HepG2 (cell line): ENCODE measurements at regions not wholly inside any gene's neighbourhood (a gene's known extent, or its start where the extent isn't known, plus 50 kb on each side); places are given as distances from the start of the nearest gene placed in this dataset.

ENCODE experiments used
- ATF2 ChIP-seq: sonication (generic); formaldehyde crosslinking; IDR thresholded peaks from 2 replicates; pipeline ENCODE4 v1.4.0; 2020; ENCODE audit warnings: missing genetic modification reagents
- ATRX ChIP-seq: sonication (generic); formaldehyde crosslinking; IDR thresholded peaks from 2 replicates; pipeline ENCODE4 v1.4.0; 2020; ENCODE audit warnings: missing genetic modification reagents, borderline replicate concordance
- HES4 ChIP-seq: sonication (generic); formaldehyde crosslinking; IDR thresholded peaks from 2 replicates; pipeline ENCODE4 v1.9.0; 2021; ENCODE audit warnings: mild to moderate bottlenecking, missing genetic modification reagents, borderline replicate concordance
- HOXA9 ChIP-seq: sonication (generic); formaldehyde crosslinking; IDR thresholded peaks from 2 replicates; pipeline ENCODE4 v1.8.1; 2022; ENCODE audit warnings: missing genetic modification reagents, mild to moderate bottlenecking, moderate library complexity, borderline replicate concordance
- IKZF1 ChIP-seq: fragments of 450-650 bp; IDR thresholded peaks from 2 replicates; pipeline ENCODE4 v1.7.1; 2016
- JDP2 ChIP-seq: sonication (generic); formaldehyde crosslinking; IDR thresholded peaks from 2 replicates; pipeline ENCODE4 v1.8.1; 2022; ENCODE audit warnings: missing genetic modification reagents, borderline replicate concordance
- MED1 ChIP-seq: sonication (generic); formaldehyde crosslinking; IDR thresholded peaks from 2 replicates; pipeline ENCODE4 v1.4.0; 2020; ENCODE audit warnings: missing genetic modification reagents
- NCOR1 ChIP-seq: fragments of 200-600 bp; sonication (generic); IDR thresholded peaks from 2 replicates; pipeline ENCODE4 v1.7.0; 2017; ENCODE audit warnings: antibody characterized with exemption, low read length, borderline replicate concordance
- NFATC3 ChIP-seq: sonication (generic); formaldehyde crosslinking; IDR thresholded peaks from 2 replicates; pipeline ENCODE4 v1.5.1; 2020; ENCODE audit warnings: mild to moderate bottlenecking, missing genetic modification reagents
- NFIC ChIP-seq: IDR thresholded peaks from 2 replicates; pipeline ENCODE4 v1.6.1; 2012; ENCODE audit warnings: mild to moderate bottlenecking, low read length, inconsistent platforms
- ONECUT2 ChIP-seq: sonication (generic); formaldehyde crosslinking; IDR thresholded peaks from 2 replicates; pipeline ENCODE4 v1.4.0; 2020; ENCODE audit warnings: missing genetic modification reagents
- PHF21A ChIP-seq: sonication (generic); formaldehyde crosslinking; IDR thresholded peaks from 2 replicates; pipeline ENCODE4 v1.5.0; 2020; ENCODE audit warnings: mild to moderate bottlenecking, missing genetic modification reagents
- SALL1 ChIP-seq: sonication (generic); formaldehyde crosslinking; IDR thresholded peaks from 2 replicates; pipeline ENCODE4 v1.8.0; 2022; ENCODE audit warnings: mild to moderate bottlenecking, missing genetic modification reagents
- SAP130 ChIP-seq: IDR thresholded peaks from 2 replicates; pipeline ENCODE4 v1.6.1; 2016; ENCODE audit warnings: low read depth
- SMAD3 ChIP-seq: sonication (generic); formaldehyde crosslinking; IDR thresholded peaks from 2 replicates; pipeline ENCODE4 v1.4.0; 2020; ENCODE audit warnings: missing genetic modification reagents
- SNAPC5 ChIP-seq: sonication (generic); formaldehyde crosslinking; IDR thresholded peaks from 2 replicates; pipeline ENCODE4 v1.8.1; 2023; ENCODE audit warnings: mild to moderate bottlenecking, missing genetic modification reagents, borderline replicate concordance
- SOX6 ChIP-seq, 2 experiments: fragments of 450-650 bp in 1 of 2; sonication (generic) in 1 of 2; formaldehyde crosslinking in 1 of 2; IDR thresholded peaks; 2 replicates each; pipeline versions ENCODE4 v1.4.0 to v1.6.1; 2017 to 2020; ENCODE audit warnings: antibody characterized with exemption in 1 of 2, mild to moderate bottlenecking in 1 of 2, missing genetic modification reagents in 1 of 2
- STAT5B ChIP-seq: sonication (generic); formaldehyde crosslinking; IDR thresholded peaks from 2 replicates; pipeline ENCODE4 v1.4.0; 2020; ENCODE audit warnings: missing genetic modification reagents
- TEAD3 ChIP-seq: optimal IDR thresholded peaks from 2 replicates; pipeline ENCODE3; 2016; ENCODE audit warnings: borderline replicate concordance
- ZBTB42 ChIP-seq: sonication (generic); formaldehyde crosslinking; IDR thresholded peaks from 2 replicates; pipeline ENCODE4 v1.5.0; 2020; ENCODE audit warnings: mild to moderate bottlenecking, missing genetic modification reagents
- ZNF20 ChIP-seq: sonication (generic); formaldehyde crosslinking; IDR thresholded peaks from 2 replicates; pipeline ENCODE4 v1.4.0; 2020; ENCODE audit warnings: mild to moderate bottlenecking, moderate library complexity, missing genetic modification reagents
- ZNF296 ChIP-seq: sonication (generic); formaldehyde crosslinking; conservative IDR thresholded peaks from 2 replicates; pipeline ENCODE4 v1.5.0; 2020; ENCODE audit warnings: mild to moderate bottlenecking, missing genetic modification reagents
- ZNF337 ChIP-seq: sonication (generic); formaldehyde crosslinking; IDR thresholded peaks from 2 replicates; pipeline ENCODE4 v1.5.1; 2020; ENCODE audit warnings: missing genetic modification reagents, low read depth, mild to moderate bottlenecking, borderline replicate concordance
- ZNF33B ChIP-seq: sonication (generic); formaldehyde crosslinking; IDR thresholded peaks from 2 replicates; pipeline ENCODE4 v1.5.1; 2020; ENCODE audit warnings: mild to moderate bottlenecking, missing genetic modification reagents
- ZNF547 ChIP-seq: sonication (generic); formaldehyde crosslinking; IDR thresholded peaks from 2 replicates; pipeline ENCODE4 v1.5.1; 2020; ENCODE audit warnings: mild to moderate bottlenecking, missing genetic modification reagents
- ZNF569 ChIP-seq: sonication (generic); formaldehyde crosslinking; IDR thresholded peaks from 2 replicates; pipeline ENCODE4 v1.5.0; 2020; ENCODE audit warnings: mild to moderate bottlenecking, missing genetic modification reagents, moderate library complexity, borderline replicate concordance
- TF ChIP-seq, protein P1 (sequence below): sonication (generic); formaldehyde crosslinking; IDR thresholded peaks from 2 replicates; pipeline ENCODE4 v1.8.1; 2022; ENCODE audit warnings: low read depth, mild to moderate bottlenecking, missing genetic modification reagents
- TF ChIP-seq, protein P2 (sequence below): sonication (generic); formaldehyde crosslinking; IDR thresholded peaks from 2 replicates; pipeline ENCODE4 v1.8.0; 2022; ENCODE audit warnings: mild to moderate bottlenecking, missing genetic modification reagents

DNA sequence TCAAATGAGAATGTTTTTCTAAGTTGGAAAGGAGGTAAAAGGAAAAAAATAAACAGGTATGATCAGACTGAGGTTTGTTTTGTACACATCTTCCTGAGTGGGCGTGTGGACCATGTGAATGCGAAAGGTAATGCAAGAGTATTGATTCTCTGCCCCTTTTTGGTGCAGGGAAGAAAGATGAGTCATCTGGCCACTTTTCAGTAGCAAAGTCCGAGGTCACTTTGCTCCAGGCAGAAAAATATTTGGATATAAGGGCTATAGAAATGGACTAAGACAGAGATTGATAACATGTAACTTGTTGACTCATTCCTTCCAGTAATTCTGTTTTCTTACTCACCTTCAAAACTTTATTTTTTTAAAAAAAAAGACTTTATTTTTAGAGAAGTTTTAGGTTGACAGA is 130.5 kb downstream of the DSEL start (continued):
- TF ChIP-seq JDP2 (CRISPR knock-in tag) (no peak), NCOR1 (peak; percentile 19; the same call in 1 of the 2 replicates), SALL1 (peak; percentile 69; the same call in 1 of the 2 replicates), ZNF547 (CRISPR knock-in tag) (no peak), ATF2 (peak; percentile 28; the same call in 1 of the 2 replicates), ZNF20 (CRISPR knock-in tag) (no peak), ZNF569 (CRISPR knock-in tag) (no peak), MED1 (CRISPR knock-in tag) (peak; percentile 49; the same call in 1 of the 2 replicates), ATRX (CRISPR knock-in tag) (no peak), HOXA9 (no peak), ONECUT2 (CRISPR knock-in tag) (peak; percentile 94), SNAPC5 (CRISPR knock-in tag) (no peak), ZBTB42 (CRISPR knock-in tag) (no peak), ZNF337 (CRISPR knock-in tag) (no peak), ZNF296 (no peak), NFIC (peak; percentile 45; the same call in 1 of the 2 replicates), IKZF1 (no peak), NFATC3 (no peak), ZNF33B (no peak), SAP130 (CRISPR knock-in tag) (peak; percentile 25; the same call in 1 of the 2 replicates), STAT5B (no peak), SMAD3 (no peak), PHF21A (CRISPR knock-in tag) (0 out of 2 replicates have a peak, but pooled peaks have one; percentile 34), HES4 (CRISPR knock-in tag) (no peak), TEAD3 (CRISPR knock-in tag) (peak; percentile 53), SOX6 (IDR thresholded peaks at IDR 0.05) (no peak), SOX6 (CRISPR knock-in tag; IDR thresholded peaks at IDR 0.05) (peak; percentile 66; the same call in 1 of the 2 replicates)
- TF ChIP-seq, protein P1, sequence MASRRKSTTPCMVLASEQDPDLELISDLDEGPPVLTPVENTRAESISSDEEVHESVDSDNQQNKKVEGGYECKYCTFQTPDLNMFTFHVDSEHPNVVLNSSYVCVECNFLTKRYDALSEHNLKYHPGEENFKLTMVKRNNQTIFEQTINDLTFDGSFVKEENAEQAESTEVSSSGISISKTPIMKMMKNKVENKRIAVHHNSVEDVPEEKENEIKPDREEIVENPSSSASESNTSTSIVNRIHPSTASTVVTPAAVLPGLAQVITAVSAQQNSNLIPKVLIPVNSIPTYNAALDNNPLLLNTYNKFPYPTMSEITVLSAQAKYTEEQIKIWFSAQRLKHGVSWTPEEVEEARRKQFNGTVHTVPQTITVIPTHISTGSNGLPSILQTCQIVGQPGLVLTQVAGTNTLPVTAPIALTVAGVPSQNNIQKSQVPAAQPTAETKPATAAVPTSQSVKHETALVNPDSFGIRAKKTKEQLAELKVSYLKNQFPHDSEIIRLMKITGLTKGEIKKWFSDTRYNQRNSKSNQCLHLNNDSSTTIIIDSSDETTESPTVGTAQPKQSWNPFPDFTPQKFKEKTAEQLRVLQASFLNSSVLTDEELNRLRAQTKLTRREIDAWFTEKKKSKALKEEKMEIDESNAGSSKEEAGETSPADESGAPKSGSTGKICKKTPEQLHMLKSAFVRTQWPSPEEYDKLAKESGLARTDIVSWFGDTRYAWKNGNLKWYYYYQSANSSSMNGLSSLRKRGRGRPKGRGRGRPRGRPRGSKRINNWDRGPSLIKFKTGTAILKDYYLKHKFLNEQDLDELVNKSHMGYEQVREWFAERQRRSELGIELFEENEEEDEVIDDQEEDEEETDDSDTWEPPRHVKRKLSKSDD (CRISPR knock-in tag): no peak
- TF ChIP-seq, protein P2, sequence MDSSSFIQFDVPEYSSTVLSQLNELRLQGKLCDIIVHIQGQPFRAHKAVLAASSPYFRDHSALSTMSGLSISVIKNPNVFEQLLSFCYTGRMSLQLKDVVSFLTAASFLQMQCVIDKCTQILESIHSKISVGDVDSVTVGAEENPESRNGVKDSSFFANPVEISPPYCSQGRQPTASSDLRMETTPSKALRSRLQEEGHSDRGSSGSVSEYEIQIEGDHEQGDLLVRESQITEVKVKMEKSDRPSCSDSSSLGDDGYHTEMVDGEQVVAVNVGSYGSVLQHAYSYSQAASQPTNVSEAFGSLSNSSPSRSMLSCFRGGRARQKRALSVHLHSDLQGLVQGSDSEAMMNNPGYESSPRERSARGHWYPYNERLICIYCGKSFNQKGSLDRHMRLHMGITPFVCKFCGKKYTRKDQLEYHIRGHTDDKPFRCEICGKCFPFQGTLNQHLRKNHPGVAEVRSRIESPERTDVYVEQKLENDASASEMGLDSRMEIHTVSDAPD (CRISPR knock-in tag): no peak
